Aorta (tissue), 5 donors: ENCODE measurements at regions not wholly inside any gene's neighbourhood (a gene's known extent, or its start where the extent isn't known, plus 50 kb on each side); places are given as distances from the start of the nearest gene placed in this dataset.

Experiments
- ATAC-seq: fragments of 200-7000 bp; cut with Tn5 transposase; one replicate; pipeline ENCODE4 v1.9.1; 2022; ENCODE audit warnings: moderate library complexity; ENCODE audit not compliant: low FRiP score
- DNase-seq, 2 donors: peaks; one replicate each; pipeline ENCODE4 v3.0.0-alpha.2; 2020
- H3K27ac ChIP-seq, 2 donors: one replicate each; pipeline ENCODE4 v1.5.1; 2013; ENCODE audit warnings: low read length in 2 of 2, mild to moderate bottlenecking in 2 of 2, moderate library complexity in 2 of 2, control low read depth in 1 of 2, inconsistent platforms in 1 of 2, low read depth in 1 of 2
- H3K27me3 ChIP-seq, 2 donors: one replicate each; pipeline ENCODE4 v1.6.1; 2013; ENCODE audit warnings: control low read depth in 1 of 2, low read length in 1 of 2, mild to moderate bottlenecking in 1 of 2, moderate library complexity in 1 of 2; ENCODE audit not compliant: insufficient read depth in 2 of 2, control insufficient read depth in 1 of 2
- H3K36me3 ChIP-seq, 2 donors: one replicate each; pipeline ENCODE4 v1.6.1; 2013; ENCODE audit warnings: control low read depth in 1 of 2, low read length in 1 of 2, mild to moderate bottlenecking in 1 of 2; ENCODE audit not compliant: insufficient read depth in 2 of 2, control insufficient read depth in 1 of 2
- H3K4me1 ChIP-seq, 2 donors: one replicate each; pipeline ENCODE4 v1.6.1; 2013; ENCODE audit warnings: low read length in 2 of 2, control low read depth in 1 of 2, mild to moderate bottlenecking in 1 of 2, moderate library complexity in 1 of 2; ENCODE audit not compliant: insufficient read depth in 2 of 2, control insufficient read depth in 1 of 2
- H3K4me3 ChIP-seq, 2 donors: one replicate each; pipeline ENCODE4 v1.5.1; 2013; ENCODE audit warnings: low read length in 2 of 2, control low read depth in 1 of 2, mild to moderate bottlenecking in 1 of 2
- H3K9me3 ChIP-seq: one replicate; pipeline ENCODE4 v1.6.1; 2013; ENCODE audit warnings: mild to moderate bottlenecking, low read length; ENCODE audit not compliant: control insufficient read depth
- WGBS, 2 donors: extraction: QIAGEN DNeasy Blood & Tissue Kit; methylation state at CpG; one replicate each; pipeline ENCODE4 v1.1.7; 2013; 5-methylcytosine and 5-hydroxymethylcytosine counted together
- intact Hi-C, 2 donors: fragments of 100-400 bp; cut with DNase I; formaldehyde crosslinking; loops; one replicate each; pipeline versions ENCODE4 v1.14.2 to v1.15.0; 2022
- donor health status: healthy with polysubstance abuse.
- donor health status: Bipolar disorder and iron deficiency.
- donor health status: DM: no; HTN: no; CAD: no.
- donor health status: DM: no; HTN: no; CAD: no.
- donor health status: DM: yes; HTN: yes; CAD: no.

DNA sequence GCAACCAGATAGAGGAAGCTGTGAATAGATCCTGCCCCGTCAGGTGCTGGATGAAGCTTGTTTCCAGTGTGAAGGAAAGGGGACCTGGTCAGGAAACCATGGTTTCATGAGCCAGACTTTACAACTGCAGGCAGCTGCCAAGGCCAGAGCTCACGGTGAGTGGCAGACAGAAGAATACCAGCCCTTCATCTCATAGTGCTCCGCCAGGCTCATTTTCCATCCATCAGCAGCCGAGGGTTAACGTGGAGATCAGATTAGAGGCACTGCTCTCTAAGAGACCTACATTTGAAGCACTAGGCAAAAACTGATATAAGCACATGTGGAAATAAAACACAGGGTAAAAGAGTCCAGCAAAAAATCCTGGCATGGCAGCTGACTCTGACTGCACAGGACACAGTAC is 172.4 kb downstream of the CD24 start:
- no peak overlapping the region for H3K27ac ChIP-seq
- ATAC-seq (no peak), DNase-seq (no peak)
- intact Hi-C loops: no loop called here
- no peaks in the 10 kb centered on the region for H3K27me3 ChIP-seq
- no peaks in the 10 kb centered on the region for H3K4me1 ChIP-seq
- WGBS, 2 donors: 34 to 39% methylated on average over 5 of the region's 5 CpGs
- H3K36me3 ChIP-seq: no peaks in the 10 kb centered on the region
- H3K9me3 ChIP-seq: peaks cover 1% of the 10 kb centered on the region
- no peak overlapping the region for H3K4me3 ChIP-seq

DNA sequence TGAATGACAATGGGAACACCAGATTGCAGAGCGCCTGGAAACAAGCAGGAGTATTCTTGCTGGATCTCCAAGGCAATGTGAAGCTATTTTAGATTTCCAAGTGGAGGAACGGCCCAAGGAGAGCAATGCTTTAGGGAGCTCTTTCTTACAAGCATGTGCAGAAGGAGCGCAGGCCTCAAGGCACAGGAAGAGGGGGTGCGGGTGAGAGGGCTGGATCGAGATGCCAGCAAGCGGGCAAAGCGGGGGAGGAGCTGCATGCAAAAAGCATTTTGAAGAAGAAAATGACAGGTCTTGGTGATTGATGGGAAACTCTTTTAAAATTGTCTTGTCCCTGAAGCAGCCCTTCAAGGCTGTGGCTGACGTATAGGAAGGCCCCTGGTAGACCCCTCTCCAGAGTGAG is 171.9 kb downstream of the QRSL1 start:
- DNase-seq: no peak
- no peak overlapping the region for H3K27ac ChIP-seq
- WGBS, 2 donors: 89 to 90% methylated on average over 8 of the region's 8 CpGs
- intact Hi-C loops: no loop called here
- no peaks in the 10 kb centered on the region for H3K27me3 ChIP-seq
- H3K4me3 ChIP-seq: no peak overlapping the region
- H3K36me3 ChIP-seq: no peaks in the 10 kb centered on the region
- H3K4me1 ChIP-seq: no peaks in the 10 kb centered on the region
- peaks cover 1% of the 10 kb centered on the region for H3K9me3 ChIP-seq
- ATAC-seq: no peak

DNA sequence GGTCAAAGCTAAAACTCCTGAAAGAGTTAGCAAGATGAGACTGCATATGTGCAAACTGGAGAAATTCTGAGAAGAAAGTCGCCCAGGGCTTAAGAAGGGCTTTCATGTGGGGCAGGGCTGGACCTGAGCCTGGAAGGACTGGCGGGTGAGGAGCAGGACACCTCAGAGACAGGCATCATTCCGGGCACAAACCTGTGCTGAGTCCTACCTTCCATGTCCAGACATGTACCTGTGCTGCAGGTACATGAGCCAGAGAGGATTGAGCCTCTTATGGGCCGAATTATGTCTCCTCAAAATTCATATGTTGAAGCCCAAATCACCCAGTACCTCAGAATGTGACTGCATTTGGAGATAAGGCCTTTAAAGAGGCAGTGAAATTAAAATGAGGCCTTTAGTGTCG is 171.0 kb downstream of the QRSL1 start:
- DNase-seq (no peak), ATAC-seq (no peak)
- intact Hi-C loops: no loop called here
- Histone ChIP-seq H3K27ac (no peak overlapping the region), H3K9me3 (peaks cover 1% of the 10 kb centered on the region), H3K4me3 (no peak overlapping the region), H3K27me3 (no peaks in the 10 kb centered on the region), H3K4me1 (no peaks in the 10 kb centered on the region), H3K36me3 (no peaks in the 10 kb centered on the region)
- WGBS, 2 donors: 88 to 89% methylated on average over 5 of the region's 5 CpGs

DNA sequence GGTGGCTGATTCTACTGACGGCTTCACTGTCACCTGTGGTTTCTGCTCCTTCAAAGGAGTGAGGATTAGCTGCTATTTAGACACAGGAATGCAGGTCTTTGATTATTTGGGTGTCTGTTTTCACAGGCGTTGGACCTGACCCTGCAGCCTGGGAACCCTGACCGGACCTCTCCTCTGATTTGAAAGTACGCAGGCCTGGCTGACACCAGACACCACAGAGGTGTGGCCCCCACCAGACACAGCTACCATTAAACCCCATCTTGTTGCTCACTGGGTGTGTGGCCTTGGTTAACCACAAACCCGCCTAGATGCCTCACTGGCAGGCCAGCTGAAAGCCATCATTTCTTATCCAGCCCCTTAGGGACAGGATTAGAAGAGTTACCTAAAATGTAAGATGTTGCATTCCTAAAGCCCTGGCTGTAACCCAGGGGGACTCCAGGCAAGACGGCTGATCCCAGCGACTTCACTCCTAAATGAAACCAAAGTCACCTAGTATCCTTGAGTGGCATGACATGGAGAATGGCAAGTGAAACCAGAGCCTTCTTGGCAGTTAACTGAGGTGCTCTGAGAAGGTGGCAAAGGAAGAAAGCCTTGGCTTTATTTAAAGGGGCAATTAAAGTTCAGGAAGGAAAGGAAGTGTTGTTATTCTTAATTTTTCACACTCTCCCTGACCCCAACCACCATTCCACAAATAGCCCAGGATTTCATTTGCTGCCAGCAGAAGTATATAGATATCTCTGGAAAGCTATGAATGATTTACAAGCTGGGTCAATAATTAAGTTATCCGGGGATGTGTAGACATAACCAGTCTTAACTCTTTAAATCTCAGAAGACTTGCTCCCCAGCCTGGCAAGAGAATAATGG is 169.9 kb downstream of the QRSL1 start:
- intact Hi-C loops: no loop called here
- no peaks in the 10 kb centered on the region for H3K4me1 ChIP-seq
- ATAC-seq (no peak), DNase-seq (no peak)
- peaks cover 1% of the 10 kb centered on the region for H3K9me3 ChIP-seq
- no peaks in the 10 kb centered on the region for H3K27me3 ChIP-seq
- no peaks in the 10 kb centered on the region for H3K36me3 ChIP-seq
- H3K4me3 ChIP-seq: no peak overlapping the region
- 49 to 54% methylated on average over 8 of the region's 8 CpGs for WGBS, 2 donors
- no peak overlapping the region for H3K27ac ChIP-seq

DNA sequence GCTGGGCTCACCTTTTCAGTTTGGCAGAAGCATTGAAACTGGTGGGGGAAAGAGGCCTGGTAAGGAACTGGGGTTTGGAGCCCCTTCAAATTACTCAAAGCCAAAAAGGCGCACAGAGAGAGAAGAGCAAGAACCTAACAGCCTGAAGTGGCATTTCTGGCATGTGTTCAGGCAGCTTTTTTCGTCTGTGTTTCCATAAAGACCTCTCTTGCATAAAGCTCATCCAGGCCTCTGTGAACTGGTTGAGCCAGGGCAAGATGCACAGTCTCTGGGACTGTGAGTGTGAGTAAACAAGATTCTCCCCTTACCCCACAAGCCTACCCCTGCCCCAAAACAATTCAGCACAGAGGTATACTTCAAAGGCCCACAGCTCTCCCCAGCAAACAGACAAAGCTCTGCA is 167.8 kb downstream of the QRSL1 start:
- Histone ChIP-seq H3K9me3 (peaks cover 1% of the 10 kb centered on the region), H3K27me3 (no peaks in the 10 kb centered on the region), H3K4me3 (no peak overlapping the region), H3K27ac (no peak overlapping the region), H3K4me1 (no peaks in the 10 kb centered on the region), H3K36me3 (no peaks in the 10 kb centered on the region)
- 69 to 71% methylated on average over 2 of the region's 2 CpGs for WGBS, 2 donors
- ATAC-seq (no peak), DNase-seq (no peak)
- intact Hi-C loops: no loop called here

DNA sequence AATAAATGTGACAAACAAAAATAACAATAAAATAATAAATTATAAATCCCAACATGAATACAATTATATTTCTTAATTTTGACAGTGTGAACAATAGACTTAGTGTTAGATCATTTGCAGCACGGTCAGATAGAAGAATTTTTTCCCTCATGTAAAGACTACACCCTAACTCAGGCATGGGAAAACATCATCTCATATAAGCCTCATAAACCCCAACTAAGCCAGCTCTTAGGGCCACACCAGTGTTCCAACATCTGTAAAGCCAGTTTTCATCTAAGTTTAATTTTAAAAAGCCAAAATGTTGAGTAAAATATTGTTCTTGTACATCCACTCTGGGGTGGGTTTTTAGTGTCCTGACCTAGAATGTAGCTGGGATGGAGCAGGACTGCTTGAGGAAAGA is 167.4 kb downstream of the QRSL1 start:
- H3K36me3 ChIP-seq: no peaks in the 10 kb centered on the region
- no peaks in the 10 kb centered on the region for H3K27me3 ChIP-seq
- peaks cover 1% of the 10 kb centered on the region for H3K9me3 ChIP-seq
- 71 to 82% methylated on average over 1 of the region's 1 CpG for WGBS, 2 donors
- H3K27ac ChIP-seq: no peak overlapping the region
- no peaks in the 10 kb centered on the region for H3K4me1 ChIP-seq
- ATAC-seq (no peak), DNase-seq (no peak)
- H3K4me3 ChIP-seq: no peak overlapping the region
- intact Hi-C loops: no loop called here

DNA sequence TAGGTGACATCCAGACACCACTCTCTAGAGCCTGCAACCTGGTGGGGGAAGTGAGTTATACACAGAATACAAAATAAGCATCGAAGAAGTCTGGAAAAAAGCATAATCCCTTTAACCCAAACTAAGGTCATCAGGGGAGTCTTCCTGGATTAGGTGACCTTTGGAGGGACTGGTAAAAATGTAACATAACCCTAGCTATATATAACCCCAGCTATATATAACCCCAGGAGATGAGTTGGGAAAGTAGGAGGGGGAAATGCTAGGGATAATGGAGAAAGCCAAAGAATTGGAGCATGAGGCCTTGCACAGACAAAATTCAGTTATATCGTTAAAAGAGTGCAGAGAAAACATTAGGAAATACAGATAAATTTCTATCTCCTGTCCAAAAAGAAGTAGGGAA is 164.8 kb downstream of the QRSL1 start:
- intact Hi-C loops: no loop called here
- Histone ChIP-seq H3K4me3 (no peak overlapping the region), H3K27me3 (no peaks in the 10 kb centered on the region), H3K4me1 (no peaks in the 10 kb centered on the region), H3K27ac (no peak overlapping the region), H3K9me3 (peaks cover under 1% of the 10 kb centered on the region), H3K36me3 (no peaks in the 10 kb centered on the region)
- DNase-seq (no peak), ATAC-seq (no peak)
- WGBS, 2 donors: 67 to 83% methylated on average over 2 of the region's 2 CpGs

DNA sequence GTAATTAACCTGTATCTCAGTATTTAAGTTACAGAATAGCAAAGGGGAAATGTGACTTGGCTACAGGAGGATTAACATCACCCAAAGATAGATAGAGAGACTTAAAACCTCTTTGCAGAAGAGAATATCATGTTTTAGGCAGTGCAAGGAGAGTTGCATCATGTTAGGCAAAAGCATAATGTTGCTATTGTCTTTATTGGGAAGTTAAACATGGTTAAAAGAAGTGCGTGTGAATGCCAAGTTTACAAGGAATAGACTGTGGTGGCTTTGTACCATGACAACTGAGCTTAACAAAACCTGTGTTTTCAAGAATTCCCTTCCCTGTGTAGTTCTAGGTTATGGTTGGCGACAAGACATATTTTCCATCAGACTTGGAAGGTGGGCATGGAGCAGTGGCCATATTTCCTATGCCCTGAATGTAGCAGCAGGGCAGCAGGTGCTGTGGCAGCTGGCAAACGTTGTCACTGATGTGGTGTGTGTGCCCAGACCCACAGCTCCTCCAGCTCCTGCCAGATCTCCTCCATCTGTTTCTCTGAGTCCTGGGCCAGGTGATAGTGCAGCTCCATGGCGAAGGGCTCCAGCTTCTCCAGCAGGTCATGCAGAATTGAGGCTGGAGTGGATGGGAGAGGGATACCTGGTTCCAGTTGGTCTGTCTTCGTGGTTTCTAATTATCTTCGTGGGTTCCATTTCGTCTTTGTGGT is 163.3 kb downstream of the QRSL1 start:
- no peaks in the 10 kb centered on the region for H3K9me3 ChIP-seq
- intact Hi-C loops: no loop called here
- no peak overlapping the region for H3K4me3 ChIP-seq
- H3K4me1 ChIP-seq: no peaks in the 10 kb centered on the region
- ATAC-seq (no peak), DNase-seq (no peak)
- WGBS, 2 donors: 71 to 74% methylated on average over 7 of the region's 7 CpGs
- no peak overlapping the region for H3K27ac ChIP-seq
- H3K27me3 ChIP-seq: no peaks in the 10 kb centered on the region
- H3K36me3 ChIP-seq: no peaks in the 10 kb centered on the region

DNA sequence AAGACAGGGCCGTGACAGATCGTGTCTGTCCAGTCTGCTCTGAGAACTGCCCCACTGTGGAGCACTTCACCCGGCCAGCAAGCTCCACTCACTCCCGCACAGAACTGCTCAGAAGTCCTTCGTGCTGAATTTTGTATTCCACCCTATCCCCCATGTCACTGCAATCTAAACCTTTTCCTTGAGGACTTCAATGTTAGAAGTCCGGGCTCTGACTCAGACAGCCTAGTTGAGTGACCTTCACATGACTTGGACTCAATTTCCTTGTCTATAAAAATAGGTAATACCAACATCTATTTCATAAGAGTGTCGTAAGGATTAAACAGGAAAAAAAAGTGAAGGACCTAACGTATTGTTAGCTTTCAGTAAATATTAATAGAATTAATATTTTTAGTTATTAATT is 161.6 kb downstream of the QRSL1 start:
- H3K4me3 ChIP-seq: no peak overlapping the region
- no peak for ATAC-seq
- no peaks in the 10 kb centered on the region for H3K9me3 ChIP-seq
- no peak overlapping the region for H3K27ac ChIP-seq
- no peaks in the 10 kb centered on the region for H3K4me1 ChIP-seq
- 81 to 87% methylated on average over 8 of the region's 8 CpGs for WGBS, 2 donors
- DNase-seq: no peak
- intact Hi-C loops: no loop called here
- no peaks in the 10 kb centered on the region for H3K36me3 ChIP-seq
- H3K27me3 ChIP-seq: no peaks in the 10 kb centered on the region
